SH-SY5Y (cell line): ENCODE measurements at regions not wholly inside any gene's neighbourhood (a gene's known extent, or its start where the extent isn't known, plus 50 kb on each side); places are given as distances from the start of the nearest gene placed in this dataset.

ENCODE experiments used
- GATA2 ChIP-seq: IDR thresholded peaks from 2 replicates; pipeline ENCODE4 v1.6.1; 2011; ENCODE audit warnings: mild to moderate bottlenecking, low read depth, low read length
- GATA3 ChIP-seq: IDR thresholded peaks from 2 replicates; pipeline ENCODE4 v1.6.1; 2011; ENCODE audit warnings: low read depth, mild to moderate bottlenecking, low read length, moderate library complexity

- TF ChIP-seq GATA2: no peak
- no peak for TF ChIP-seq GATA3
Observed at GRCh38 chr3:135868801-135869200, 96.7 kb upstream of the PPP2R3A start.
